GM12878 (cell line): ENCODE measurements at regions not wholly inside any gene's neighbourhood (a gene's known extent, or its start where the extent isn't known, plus 50 kb on each side); places are given as distances from the start of the nearest gene placed in this dataset.

Experiments
- ATAC-seq: fragments of 200-7000 bp; cut with Tn5 transposase; 3 replicates; pipeline ENCODE4 v1.9.1; 2020; ENCODE audit warnings: mild to moderate bottlenecking, moderate library complexity
- BruUV-seq: library from RNA; stranded (reverse); fragments of 400-500 nt; replicated peaks from 2 replicates; lab custom pipeline; 2021; lab: Mats Ljungman, UMichigan
- CTCF ChIA-PET: fragments of 300-600 bp; sonication (Branson Sonifier 250); formaldehyde crosslinking; extraction: SDS; loops from one replicate; lab custom pipeline; 2021; ENCODE audit warnings: inconsistent platforms; lab: Yijun Ruan, JAX
- POLR2A ChIA-PET: fragments of 350-600 bp; formaldehyde crosslinking; extraction: SDS; loops from one replicate; lab custom pipeline; 2021; ENCODE audit warnings: inconsistent platforms; lab: Charles Lee
- RAD21 ChIA-PET: fragments of 300-600 bp; sonication (Branson Sonifier 250); formaldehyde crosslinking; loops from one replicate; lab custom pipeline; 2023; ENCODE audit warnings: antibody characterized with exemption; ENCODE audit not compliant: unreplicated experiment; lab: Charles Lee
- SMC1A ChIA-PET: fragments of 300-600 bp; sonication (Branson Sonifier 250); formaldehyde crosslinking; loops from one replicate; lab custom pipeline; 2023; ENCODE audit not compliant: unreplicated experiment, uncharacterized antibody; lab: Charles Lee
- DNase-seq: peaks from one replicate; pipeline ENCODE4 v3.0.0-alpha.2; 2011; ENCODE audit warnings: low read depth, low spot score
- FAIRE-seq: peaks from 3 replicates; lab custom pipeline; 2011; peaks lifted over from hg19 to GRCh38; lab: Jason Lieb, UNC
- H2AFZ ChIP-seq: 2 replicates; pipeline ENCODE4 v1.6.0; 2011; ENCODE audit warnings: low read depth, low read length, control low read depth; ENCODE audit not compliant: control insufficient read depth
- H3K27ac ChIP-seq: 2 replicates; pipeline ENCODE4 v1.5.1; 2011; ENCODE audit warnings: control low read depth; ENCODE audit not compliant: control insufficient read depth, insufficient read depth
- H3K27me3 ChIP-seq, 2 experiments: replicated peaks in 1 of 2; 2 replicates each; pipeline versions ENCODE4 v1.6.0 to v1.6.1; 2011; ENCODE audit warnings: low read length in 1 of 2; ENCODE audit not compliant: control insufficient read depth in 2 of 2, insufficient read depth in 2 of 2
- H3K36me3 ChIP-seq, 2 experiments: 2 replicates each; pipeline ENCODE4 v1.5.1; 2011; ENCODE audit warnings: low read length in 1 of 2; ENCODE audit not compliant: control insufficient read depth in 2 of 2, insufficient read depth in 2 of 2
- H3K4me1 ChIP-seq: 2 replicates; pipeline ENCODE4 v1.6.1; 2011; ENCODE audit warnings: mild to moderate bottlenecking, low read length, moderate library complexity, mixed read lengths; ENCODE audit not compliant: control insufficient read depth, insufficient read depth
- H3K4me2 ChIP-seq: 2 replicates; pipeline ENCODE4 v1.6.0; 2011; ENCODE audit warnings: control low read depth; ENCODE audit not compliant: control insufficient read depth, insufficient read depth
- H3K4me3 ChIP-seq: fragments of 200-600 bp; sonication (generic); 2 replicates; pipeline ENCODE4 v1.5.1; 2016
- H3K79me2 ChIP-seq: 2 replicates; pipeline ENCODE4 v1.6.0; 2011; ENCODE audit warnings: low read length; ENCODE audit not compliant: control insufficient read depth, insufficient read depth
- H3K9ac ChIP-seq: 2 replicates; pipeline ENCODE4 v1.8.0; 2011; ENCODE audit warnings: low read length, control low read depth, mixed read lengths; ENCODE audit not compliant: control insufficient read depth, insufficient read depth
- H3K9me3 ChIP-seq: replicated peaks from 3 replicates; pipeline ENCODE4 v1.5.1; 2011; ENCODE audit warnings: mild to moderate bottlenecking, low read length; ENCODE audit not compliant: control insufficient read depth, insufficient read depth
- H4K20me1 ChIP-seq: 2 replicates; pipeline ENCODE4 v1.6.0; 2011; ENCODE audit not compliant: control insufficient read depth, insufficient read depth
- BCL11A ChIP-seq: IDR thresholded peaks from 2 replicates; pipeline ENCODE4 v1.6.1; 2011; ENCODE audit warnings: low read depth, low read length
- BRCA1 ChIP-seq: IDR thresholded peaks from 2 replicates; pipeline ENCODE4 v1.6.1; 2011; ENCODE audit warnings: low read depth, low read length, improper control_type of control experiment
- GATAD2B ChIP-seq: fragments of 450-650 bp; conservative IDR thresholded peaks from 2 replicates; pipeline ENCODE4 v1.6.1; 2017; ENCODE audit warnings: low read depth, mild to moderate bottlenecking, moderate library complexity
- JUNB ChIP-seq: IDR thresholded peaks from 2 replicates; pipeline ENCODE4 v1.6.1; 2016; ENCODE audit warnings: antibody characterized with exemption, mild to moderate bottlenecking
- JUND ChIP-seq: IDR thresholded peaks from 2 replicates; pipeline ENCODE4 v1.6.1; 2012; ENCODE audit warnings: low read depth, mild to moderate bottlenecking, low read length, improper control_type of control experiment, moderate library complexity
- MYB ChIP-seq: fragments of 150-350 bp; IDR thresholded peaks from 2 replicates; pipeline ENCODE4 v1.6.1; 2014; ENCODE audit warnings: mild to moderate bottlenecking, low read depth, low read length, borderline replicate concordance
- PAX5 ChIP-seq: IDR thresholded peaks from 2 replicates; pipeline ENCODE4 v1.6.1; 2011; ENCODE audit warnings: low read depth, low read length, borderline replicate concordance
- SKIL ChIP-seq: fragments of 450-650 bp; IDR thresholded peaks from 2 replicates; pipeline ENCODE4 v1.6.1; 2017; ENCODE audit warnings: mild to moderate bottlenecking, low read depth, inconsistent platforms; ENCODE audit not compliant: poor library complexity, severe bottlenecking
- YBX1 ChIP-seq: fragments of 450-650 bp; IDR thresholded peaks from 2 replicates; pipeline ENCODE4 v1.6.1; 2016; ENCODE audit warnings: antibody characterized with exemption
- WGBS: methylation state at CpG from one replicate; pipeline ENCODE4 v1.1.6; 2016; ENCODE audit warnings: low lambda C conversion rate; ENCODE audit not compliant: insufficient replicate concordance, insufficient coverage; ENCODE audit errors: missing lambda C conversion rate; 5-methylcytosine and 5-hydroxymethylcytosine counted together
- in situ Hi-C: fragments of 300-500 bp; cut with MboI; formaldehyde crosslinking; loops from 9 replicates; pipeline ENCODE4 v1.14.3; 2018; ENCODE audit warnings: mixed read lengths
- intact Hi-C: fragments of 100-400 bp; cut with micrococcal nuclease; formaldehyde crosslinking; loops from one replicate; pipeline ENCODE4 v1.14.2; 2022; ENCODE audit not compliant: unreplicated experiment

- ATAC-seq (no peak), DNase-seq (no peak), FAIRE-seq (no peak)
- H2AFZ ChIP-seq: no peak overlapping the region
- TF ChIP-seq MYB: no peak
- no peak overlapping the region for H3K4me2 ChIP-seq
- H3K9me3 ChIP-seq: no peaks in the 10 kb centered on the region; the same call in 2 of the 3 replicates
- no peak overlapping the region for H3K4me3 ChIP-seq
- ChIA-PET SMC1A (no interaction called here), CTCF (no interaction called here), POLR2A (no interaction called here), RAD21 (no interaction called here)
- H3K27me3 ChIP-seq: no peaks in the 10 kb centered on the region
- no peak overlapping the region for H3K9ac ChIP-seq
- in situ Hi-C loops: no loop called here
- no peak overlapping the region for H3K27ac ChIP-seq
- H3K79me2 ChIP-seq: no peaks in the 10 kb centered on the region
- no peaks in the 10 kb centered on the region for H4K20me1 ChIP-seq
- BruUV-seq: no TSS peak
- H3K36me3 ChIP-seq: no peaks in the 10 kb centered on the region
- intact Hi-C loops: no loop called here
- WGBS: 27% methylated on average over 2 of the region's 2 CpGs
- no peaks in the 10 kb centered on the region for H3K4me1 ChIP-seq
Measured at GRCh38 chr2:186303091-186303490, 183.0 kb upstream of the ZC3H15 start.

GRCh38 chr2:186304064-186304463 lies 182.0 kb upstream of the ZC3H15 start:
- no TSS peak for BruUV-seq
- intact Hi-C loops (no loop called here), in situ Hi-C loops (no loop called here)
- SMC1A ChIA-PET: interaction anchor here (0.6 to 1.7 kb wide), 5 partner anchors 12 to 918 kb away, joined by 3 read pairs; no protein-coding TSS in a partner anchor
- Histone ChIP-seq H3K27me3 (no peaks in the 10 kb centered on the region), H3K36me3 (no peaks in the 10 kb centered on the region), H3K9me3 (no peaks in the 10 kb centered on the region; the same call in 2 of the 3 replicates), H3K9ac (no peak overlapping the region), H3K4me3 (no peak overlapping the region), H4K20me1 (no peaks in the 10 kb centered on the region), H3K79me2 (no peaks in the 10 kb centered on the region), H2AFZ (no peak overlapping the region), H3K27ac (no peak overlapping the region), H3K4me1 (no peaks in the 10 kb centered on the region), H3K4me2 (no peak overlapping the region)
- POLR2A ChIA-PET: no interaction called here
- no peak for DNase-seq
- no peak for TF ChIP-seq PAX5
- no peak for TF ChIP-seq GATAD2B
- TF ChIP-seq SKIL: no peak
- TF ChIP-seq YBX1: no peak
- TF ChIP-seq BCL11A: no peak
- no peak for TF ChIP-seq BRCA1
- no peak for TF ChIP-seq JUND
- TF ChIP-seq JUNB: no peak
- FAIRE-seq: no peak
- no peak for ATAC-seq
- CTCF ChIA-PET: no interaction called here
- RAD21 ChIA-PET: no interaction called here
